HCT116 (cell line): ENCODE measurements at regions not wholly inside any gene's neighbourhood (a gene's known extent, or its start where the extent isn't known, plus 50 kb on each side); places are given as distances from the start of the nearest gene placed in this dataset.
"Not testable (repeated sequence)": the region's sequence is repeated elsewhere in the genome, so short reads cannot be mapped to it uniquely, and the experiment has no call there.

Experiments used
- ATAC-seq: fragments of 200-7000 bp; cut with Tn5 transposase; 2 replicates; pipeline ENCODE4 v1.9.1; 2020; ENCODE audit warnings: mild to moderate bottlenecking, moderate library complexity
- BruUV-seq: library from RNA; stranded (reverse); fragments of 400-500 nt; replicated peaks from 2 replicates; lab custom pipeline; 2021; lab: Mats Ljungman, UMichigan
- CTCF ChIA-PET: fragments of 300-600 bp; sonication (Branson Sonifier 250); formaldehyde crosslinking; loops from one replicate; lab custom pipeline; 2021; ENCODE audit warnings: antibody characterized with exemption; lab: Charles Lee
- POLR2A ChIA-PET: fragments of 300-600, 350-600 bp; sonication (Branson Sonifier 250); formaldehyde crosslinking; loops from one replicate; lab custom pipeline; 2021; ENCODE audit warnings: antibody characterized with exemption; lab: Charles Lee
- RAD21 ChIA-PET, 2 experiments: fragments of 300-600 bp; sonication (Branson Sonifier 250); formaldehyde crosslinking; loops; one replicate each; lab custom pipeline; 2023; ENCODE audit warnings: low total read pairs in 2 of 2; ENCODE audit not compliant: uncharacterized antibody in 2 of 2, unreplicated experiment in 2 of 2, low non-redundant PET in 1 of 2; lab: Charles Lee
- DNase-seq: peaks from one replicate; pipeline ENCODE4 v3.0.0-alpha.2; 2010; ENCODE audit warnings: low read depth, low spot score
- H2AFZ ChIP-seq: fragments of 200-600 bp; shearing (Covaris generic), sonication (generic); 2 replicates; pipeline ENCODE4 v1.6.1; 2017; ENCODE audit warnings: low read depth, mixed run types, mixed read lengths, antibody characterized with exemption, low read length; ENCODE audit not compliant: poor library complexity, severe bottlenecking
- H3K27ac ChIP-seq: 2 replicates; pipeline ENCODE4 v1.5.1; 2012; ENCODE audit warnings: low read depth, low read length
- H3K27me3 ChIP-seq: fragments of 200-600 bp; sonication (generic); 2 replicates; pipeline ENCODE4 v1.6.1; 2016; ENCODE audit warnings: mixed run types, low read length, mixed read lengths; ENCODE audit not compliant: insufficient read depth
- H3K36me3 ChIP-seq, 2 experiments: fragments of 200-500 bp in 1 of 2; fragments of 200-600 bp in 1 of 2; sonication (Bioruptor generic) in 1 of 2; sonication (generic) in 1 of 2; 2 replicates each; pipeline versions ENCODE4 v1.5.1 to v1.6.1; 2014 to 2016; ENCODE audit warnings: low read length in 2 of 2, inconsistent platforms in 1 of 2, mixed read lengths in 1 of 2, mixed run types in 1 of 2; ENCODE audit not compliant: insufficient read depth in 2 of 2, control insufficient read depth in 1 of 2
- H3K4me1 ChIP-seq, 2 experiments: fragments of 200-600 bp in 1 of 2; sonication (generic) in 1 of 2; 2 replicates each; pipeline versions ENCODE4 v1.5.1 to v1.6.1; 2012 to 2017; ENCODE audit warnings: low read length in 2 of 2, inconsistent platforms in 1 of 2, mild to moderate bottlenecking in 1 of 2, mixed read lengths in 1 of 2, mixed run types in 1 of 2, moderate library complexity in 1 of 2; ENCODE audit not compliant: insufficient read depth in 2 of 2, control insufficient read depth in 1 of 2
- H3K4me2 ChIP-seq: fragments of 200-600 bp; sonication (generic); 2 replicates; pipeline ENCODE4 v1.6.1; 2017; ENCODE audit warnings: mixed run types, low read length, mixed read lengths
- H3K4me3 ChIP-seq, 2 experiments: fragments of 200-600 bp in 1 of 2; sonication (generic) in 1 of 2; replicated peaks in 1 of 2; 2 replicates each; pipeline ENCODE4 v1.5.1; 2011 to 2016; ENCODE audit warnings: low read length in 2 of 2, control low read depth in 1 of 2, low read depth in 1 of 2, mild to moderate bottlenecking in 1 of 2, mixed read lengths in 1 of 2, mixed run types in 1 of 2
- H3K79me2 ChIP-seq: fragments of 200-600 bp; sonication (generic); 2 replicates; pipeline ENCODE4 v1.6.1; 2017; ENCODE audit warnings: mild to moderate bottlenecking, mixed run types, low read length, moderate library complexity, mixed read lengths; ENCODE audit not compliant: insufficient read depth
- H3K9ac ChIP-seq: fragments of 200-600 bp; sonication (generic); 2 replicates; pipeline ENCODE4 v1.6.1; 2016; ENCODE audit warnings: low read length, mixed read lengths
- H3K9me2 ChIP-seq: fragments of 200-600 bp; sonication (generic), shearing (Covaris generic); 2 replicates; pipeline ENCODE4 v1.6.1; 2017; ENCODE audit warnings: mixed run types, mild to moderate bottlenecking, moderate library complexity; ENCODE audit not compliant: insufficient read depth
- H3K9me3 ChIP-seq, 2 experiments: fragments of 200-500 bp in 1 of 2; fragments of 200-600 bp in 1 of 2; sonication (Bioruptor generic) in 1 of 2; sonication (generic) in 1 of 2; 2 replicates each; pipeline ENCODE4 v1.6.1; 2014 to 2017; ENCODE audit warnings: low read length in 2 of 2, mixed read lengths in 2 of 2, inconsistent platforms in 1 of 2, low read depth in 1 of 2, mild to moderate bottlenecking in 1 of 2, mixed run types in 1 of 2, moderate library complexity in 1 of 2; ENCODE audit not compliant: control insufficient read depth in 1 of 2, insufficient read depth in 1 of 2
- H4K20me1 ChIP-seq: fragments of 200-600 bp; sonication (generic), shearing (Covaris generic); 2 replicates; pipeline ENCODE4 v1.6.1; 2017; ENCODE audit warnings: mixed run types, mild to moderate bottlenecking, moderate library complexity; ENCODE audit not compliant: insufficient read depth
- CBX3 ChIP-seq: IDR thresholded peaks from 2 replicates; pipeline ENCODE4 v1.6.1; 2012; ENCODE audit warnings: low read depth
- CEBPB ChIP-seq: IDR thresholded peaks from 2 replicates; pipeline ENCODE4 v1.6.1; 2012; ENCODE audit warnings: low read depth
- EGR1 ChIP-seq: IDR thresholded peaks from 2 replicates; pipeline ENCODE4 v1.6.1; 2012; ENCODE audit warnings: low read depth
- EZH2 ChIP-seq: fragments of 200-600 bp; sonication (generic); IDR thresholded peaks from 2 replicates; pipeline ENCODE4 v1.6.1; 2017; ENCODE audit warnings: antibody characterized with exemption, mixed run types
- EZH2phosphoT487 ChIP-seq: fragments of 200-600 bp; IDR thresholded peaks from 2 replicates; pipeline ENCODE4 v1.6.1; 2018; ENCODE audit warnings: antibody characterized with exemption, borderline replicate concordance
- JUND ChIP-seq: IDR thresholded peaks from 2 replicates; pipeline ENCODE4 v1.6.1; 2012
- SP1 ChIP-seq: IDR thresholded peaks from 2 replicates; pipeline ENCODE4 v1.6.1; 2012; ENCODE audit warnings: low read depth
- TCF7L2 ChIP-seq: IDR thresholded peaks from 2 replicates; pipeline ENCODE4 v1.7.0; 2011; ENCODE audit warnings: borderline replicate concordance, inconsistent platforms; ENCODE audit not compliant: insufficient read depth, insufficient read length; ENCODE audit errors: extremely low read depth
- YY1 ChIP-seq: IDR thresholded peaks from 2 replicates; pipeline ENCODE4 v1.6.1; 2011; ENCODE audit warnings: low read length, low read depth, moderate library complexity, mild to moderate bottlenecking; ENCODE audit not compliant: insufficient replicate concordance; ENCODE audit errors: extremely low read depth
- ZFX ChIP-seq: fragments of 450-650 bp; IDR thresholded peaks from 2 replicates; pipeline ENCODE4 v1.6.1; 2017
- ZNF274 ChIP-seq: fragments of 200-500 bp; sonication (Bioruptor generic); IDR thresholded peaks from 2 replicates; pipeline ENCODE4 v1.6.1; 2014; ENCODE audit warnings: mild to moderate bottlenecking, low read depth, low read length, inconsistent platforms
- intact Hi-C: fragments of 100-400 bp; cut with micrococcal nuclease; formaldehyde crosslinking; loops from 2 replicates; pipeline ENCODE4 v1.10.0; 2022
- TF ChIP-seq, protein P1 (sequence below): IDR thresholded peaks from 2 replicates; pipeline ENCODE4 v1.6.1; 2011; ENCODE audit warnings: mild to moderate bottlenecking, low read length, moderate library complexity; ENCODE audit not compliant: insufficient replicate concordance; ENCODE audit errors: extremely low read depth
- TF ChIP-seq, protein P2 (sequence below): IDR thresholded peaks from 2 replicates; pipeline ENCODE4 v1.6.1; 2012

DNA sequence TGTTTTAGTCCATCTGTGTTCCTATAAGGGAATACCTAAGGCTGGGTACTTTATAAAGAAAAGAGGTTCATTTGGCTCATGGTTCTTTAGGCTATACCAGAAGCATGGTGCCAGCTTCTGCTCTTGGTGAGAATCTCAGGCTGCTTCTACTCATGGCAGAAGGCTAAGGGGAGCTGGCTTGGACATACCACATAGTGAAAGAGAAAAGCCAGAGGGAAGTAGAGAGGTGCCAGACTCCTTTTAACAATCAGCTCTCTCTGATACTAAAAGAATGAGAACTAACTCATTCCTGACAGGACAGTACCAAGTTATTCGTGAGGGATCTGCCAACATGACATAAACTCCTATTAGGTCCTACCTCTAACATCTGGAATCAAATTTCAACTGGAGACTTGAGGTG, 1250.2 kb upstream of the CNTN5 start:
- H3K9ac ChIP-seq: no peak overlapping the region
- H3K36me3 ChIP-seq: no peaks in the 10 kb centered on the region
- H3K4me1 ChIP-seq: no peaks in the 10 kb centered on the region
- H2AFZ ChIP-seq: no peak overlapping the region
- H3K27ac ChIP-seq: no peak overlapping the region
- DNase-seq (no peak), ATAC-seq (no peak)
- no peaks in the 10 kb centered on the region for H3K79me2 ChIP-seq
- ChIA-PET CTCF (no interaction called here), POLR2A (no interaction called here), RAD21 (no interaction called here)
- H3K9me2 ChIP-seq: no peaks in the 10 kb centered on the region
- H3K27me3 ChIP-seq: no peaks in the 10 kb centered on the region
- intact Hi-C loops: no loop called here
- H3K4me3 ChIP-seq: no peak overlapping the region
- no peak overlapping the region for H3K4me2 ChIP-seq
- no peaks in the 10 kb centered on the region for H4K20me1 ChIP-seq
- no TSS peak for BruUV-seq
- H3K9me3 ChIP-seq: peaks cover 8 to 24% of the 10 kb centered on the region in 2 experiments; a peak in 3 of 4 replicates
- TF ChIP-seq YY1 (no peak), CEBPB (no peak), ZNF274 (no peak), EZH2 (no peak), TCF7L2 (no peak), SP1 (no peak), ZFX (no peak), JUND (no peak)
- TF ChIP-seq, protein P1, sequence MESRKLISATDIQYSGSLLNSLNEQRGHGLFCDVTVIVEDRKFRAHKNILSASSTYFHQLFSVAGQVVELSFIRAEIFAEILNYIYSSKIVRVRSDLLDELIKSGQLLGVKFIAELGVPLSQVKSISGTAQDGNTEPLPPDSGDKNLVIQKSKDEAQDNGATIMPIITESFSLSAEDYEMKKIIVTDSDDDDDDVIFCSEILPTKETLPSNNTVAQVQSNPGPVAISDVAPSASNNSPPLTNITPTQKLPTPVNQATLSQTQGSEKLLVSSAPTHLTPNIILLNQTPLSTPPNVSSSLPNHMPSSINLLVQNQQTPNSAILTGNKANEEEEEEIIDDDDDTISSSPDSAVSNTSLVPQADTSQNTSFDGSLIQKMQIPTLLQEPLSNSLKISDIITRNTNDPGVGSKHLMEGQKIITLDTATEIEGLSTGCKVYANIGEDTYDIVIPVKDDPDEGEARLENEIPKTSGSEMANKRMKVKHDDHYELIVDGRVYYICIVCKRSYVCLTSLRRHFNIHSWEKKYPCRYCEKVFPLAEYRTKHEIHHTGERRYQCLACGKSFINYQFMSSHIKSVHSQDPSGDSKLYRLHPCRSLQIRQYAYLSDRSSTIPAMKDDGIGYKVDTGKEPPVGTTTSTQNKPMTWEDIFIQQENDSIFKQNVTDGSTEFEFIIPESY: no peak

DNA sequence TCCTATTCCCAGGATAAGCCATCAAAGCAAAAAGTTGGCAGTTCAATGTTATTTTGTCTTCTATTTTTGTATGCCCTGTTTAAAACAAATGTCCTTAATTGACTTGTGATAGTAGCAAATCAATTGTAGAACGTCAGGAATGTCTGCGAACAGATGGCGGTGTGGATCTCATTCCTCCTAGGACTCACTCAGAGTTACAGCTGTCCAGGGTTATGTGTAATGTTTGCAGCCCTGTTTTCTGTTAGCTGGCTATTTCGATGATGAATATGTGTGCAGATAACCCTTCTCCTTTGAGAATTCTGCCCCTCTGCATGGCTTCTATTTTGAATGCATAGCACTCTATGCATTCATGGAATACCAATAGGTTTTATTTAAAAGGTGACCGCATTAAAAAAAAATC, 1248.0 kb upstream of the CNTN5 start:
- H3K9me3 ChIP-seq: peaks cover 10 to 18% of the 10 kb centered on the region in 2 experiments; a peak in 3 of 4 replicates
- intact Hi-C loops: no loop called here
- ChIA-PET POLR2A (no interaction called here), RAD21 (no interaction called here), CTCF (no interaction called here)
- DNase-seq: no peak
- no peaks in the 10 kb centered on the region for H3K79me2 ChIP-seq
- no peak for TF ChIP-seq EGR1
- TF ChIP-seq ZNF274: no peak
- TF ChIP-seq EZH2phosphoT487: no peak
- TF ChIP-seq, protein P2, sequence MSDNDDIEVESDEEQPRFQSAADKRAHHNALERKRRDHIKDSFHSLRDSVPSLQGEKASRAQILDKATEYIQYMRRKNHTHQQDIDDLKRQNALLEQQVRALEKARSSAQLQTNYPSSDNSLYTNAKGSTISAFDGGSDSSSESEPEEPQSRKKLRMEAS: no peak
- no peak for TF ChIP-seq TCF7L2
- TF ChIP-seq SP1: no peak
- TF ChIP-seq CBX3: no peak
- ATAC-seq: no peak
- no peak overlapping the region for H3K4me2 ChIP-seq
- no peak overlapping the region for H3K9ac ChIP-seq
- H4K20me1 ChIP-seq: no peaks in the 10 kb centered on the region
- no peaks in the 10 kb centered on the region for H3K27me3 ChIP-seq
- H3K9me2 ChIP-seq: no peaks in the 10 kb centered on the region
- no peak overlapping the region for H3K4me3 ChIP-seq
- H2AFZ ChIP-seq: no peak overlapping the region
- H3K27ac ChIP-seq: no peak overlapping the region
- no peaks in the 10 kb centered on the region for H3K36me3 ChIP-seq
- no TSS peak for BruUV-seq
- no peaks in the 10 kb centered on the region for H3K4me1 ChIP-seq

DNA sequence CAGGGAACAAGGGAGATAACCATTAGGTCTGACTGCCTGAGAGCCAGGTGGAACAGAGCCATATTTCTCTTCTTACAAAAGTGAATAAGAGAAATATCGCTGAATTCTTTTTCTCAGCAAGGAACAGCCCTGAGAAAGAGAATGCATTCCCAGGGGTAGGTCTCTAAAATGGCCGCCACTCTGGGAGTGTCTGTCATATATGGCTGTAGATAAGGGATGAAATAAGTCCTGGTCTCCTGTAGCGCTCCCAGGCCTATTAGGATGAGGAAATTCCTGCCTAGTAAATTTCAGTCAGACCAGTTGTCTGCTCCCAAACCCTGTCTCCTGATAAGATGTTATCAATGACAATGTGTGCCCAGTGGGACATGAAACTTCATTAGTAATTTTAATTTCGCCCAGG, 1236.4 kb upstream of the CNTN5 start:
- RAD21 ChIA-PET, H3K4me3 ChIP-seq, H3K9me2 ChIP-seq, ATAC-seq, H3K27ac ChIP-seq, H2AFZ ChIP-seq, POLR2A ChIA-PET, H4K20me1 ChIP-seq, H3K9ac ChIP-seq, H3K4me1 ChIP-seq, H3K36me3 ChIP-seq, intact Hi-C loops, H3K27me3 ChIP-seq, CTCF ChIA-PET, H3K9me3 ChIP-seq, DNase-seq, BruUV-seq, H3K4me2 ChIP-seq, H3K79me2 ChIP-seq: not testable (repeated sequence)
